DOHH2 (cell line): ENCODE measurements at regions not wholly inside any gene's neighbourhood (a gene's known extent, or its start where the extent isn't known, plus 50 kb on each side); places are given as distances from the start of the nearest gene placed in this dataset.

Source experiments
- EZH2phosphoT487 ChIP-seq: fragments of 200-600 bp; sonication (generic); IDR thresholded peaks from 2 replicates; pipeline ENCODE4 v1.6.1; 2017; ENCODE audit warnings: borderline replicate concordance, mild to moderate bottlenecking, antibody characterized with exemption, low read length, moderate library complexity, mixed read lengths
- TF ChIP-seq, protein P1 (sequence below): fragments of 200-600 bp; sonication (generic); IDR thresholded peaks from one replicate; pipeline ENCODE4 v1.5.1; 2014; ENCODE audit warnings: antibody characterized with exemption, mild to moderate bottlenecking, low read depth, low read length; ENCODE audit not compliant: poor library complexity, severe bottlenecking

DNA sequence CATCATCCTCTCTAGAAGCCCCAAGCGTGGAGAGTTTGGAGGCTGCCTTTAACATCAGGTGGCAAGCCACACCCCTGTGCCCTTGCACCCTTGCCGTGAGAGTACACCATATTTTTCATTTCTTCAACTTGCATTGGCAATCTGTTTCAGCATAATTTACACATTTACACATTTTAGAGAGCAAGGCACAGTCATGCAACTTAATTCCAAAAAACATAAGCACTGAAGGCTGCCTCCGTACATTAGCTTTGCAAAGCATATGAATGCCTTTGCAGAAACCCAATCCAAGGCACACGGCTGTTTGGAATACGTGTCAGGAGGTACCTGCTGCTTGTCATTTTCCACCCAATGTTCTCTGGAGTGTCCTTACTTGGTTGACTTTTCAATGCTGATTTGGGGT is 833.1 kb downstream of the VRK1 start:
- TF ChIP-seq, protein P1, sequence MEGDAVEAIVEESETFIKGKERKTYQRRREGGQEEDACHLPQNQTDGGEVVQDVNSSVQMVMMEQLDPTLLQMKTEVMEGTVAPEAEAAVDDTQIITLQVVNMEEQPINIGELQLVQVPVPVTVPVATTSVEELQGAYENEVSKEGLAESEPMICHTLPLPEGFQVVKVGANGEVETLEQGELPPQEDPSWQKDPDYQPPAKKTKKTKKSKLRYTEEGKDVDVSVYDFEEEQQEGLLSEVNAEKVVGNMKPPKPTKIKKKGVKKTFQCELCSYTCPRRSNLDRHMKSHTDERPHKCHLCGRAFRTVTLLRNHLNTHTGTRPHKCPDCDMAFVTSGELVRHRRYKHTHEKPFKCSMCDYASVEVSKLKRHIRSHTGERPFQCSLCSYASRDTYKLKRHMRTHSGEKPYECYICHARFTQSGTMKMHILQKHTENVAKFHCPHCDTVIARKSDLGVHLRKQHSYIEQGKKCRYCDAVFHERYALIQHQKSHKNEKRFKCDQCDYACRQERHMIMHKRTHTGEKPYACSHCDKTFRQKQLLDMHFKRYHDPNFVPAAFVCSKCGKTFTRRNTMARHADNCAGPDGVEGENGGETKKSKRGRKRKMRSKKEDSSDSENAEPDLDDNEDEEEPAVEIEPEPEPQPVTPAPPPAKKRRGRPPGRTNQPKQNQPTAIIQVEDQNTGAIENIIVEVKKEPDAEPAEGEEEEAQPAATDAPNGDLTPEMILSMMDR, result no peak
- no peak for TF ChIP-seq EZH2phosphoT487
